Epidermal melanocyte (primary cell): ENCODE measurements at regions not wholly inside any gene's neighbourhood (a gene's known extent, or its start where the extent isn't known, plus 50 kb on each side); places are given as distances from the start of the nearest gene placed in this dataset.
"Not testable (repeated sequence)": the region's sequence is repeated elsewhere in the genome, so short reads cannot be mapped to it uniquely, and the experiment has no call there.

Experiments used
- DNase-seq: peaks from one replicate; pipeline ENCODE4 v3.0.0; 2011; ENCODE audit warnings: low spot score; ENCODE audit not compliant: insufficient read length

DNA sequence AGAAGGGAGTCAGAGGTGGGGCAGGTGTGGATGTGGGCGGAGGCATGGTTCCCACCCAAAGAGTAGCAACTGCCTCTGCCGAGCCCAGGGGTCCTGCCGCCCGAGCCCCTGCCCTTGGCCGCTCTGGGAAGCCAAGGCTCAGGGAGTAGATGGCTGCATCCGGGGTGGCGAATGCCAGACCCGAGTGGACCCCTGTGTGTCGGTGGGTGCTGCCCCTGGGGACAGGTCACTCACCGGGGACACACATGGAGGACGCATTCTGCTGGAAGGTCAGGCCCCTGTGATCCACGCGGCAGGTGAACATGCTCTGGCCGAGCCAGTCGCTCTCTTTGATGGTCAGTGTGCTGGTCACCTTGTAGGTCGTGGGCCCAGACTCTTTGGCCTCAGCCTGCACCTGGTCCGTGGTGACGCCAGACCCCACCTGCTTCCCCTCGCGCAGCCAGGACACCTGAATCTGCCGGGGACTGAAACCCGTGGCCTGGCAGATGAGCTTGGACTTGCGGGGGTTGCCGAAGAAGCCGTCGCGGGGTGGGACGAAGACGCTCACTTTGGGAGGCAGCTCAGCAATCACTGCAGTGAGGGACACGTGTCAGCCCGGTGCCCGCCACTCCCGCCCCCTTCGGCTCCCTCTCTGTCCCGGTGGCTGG lies 329.0 kb downstream of the TMEM121 start:
- DNase-seq = no peak

DNA sequence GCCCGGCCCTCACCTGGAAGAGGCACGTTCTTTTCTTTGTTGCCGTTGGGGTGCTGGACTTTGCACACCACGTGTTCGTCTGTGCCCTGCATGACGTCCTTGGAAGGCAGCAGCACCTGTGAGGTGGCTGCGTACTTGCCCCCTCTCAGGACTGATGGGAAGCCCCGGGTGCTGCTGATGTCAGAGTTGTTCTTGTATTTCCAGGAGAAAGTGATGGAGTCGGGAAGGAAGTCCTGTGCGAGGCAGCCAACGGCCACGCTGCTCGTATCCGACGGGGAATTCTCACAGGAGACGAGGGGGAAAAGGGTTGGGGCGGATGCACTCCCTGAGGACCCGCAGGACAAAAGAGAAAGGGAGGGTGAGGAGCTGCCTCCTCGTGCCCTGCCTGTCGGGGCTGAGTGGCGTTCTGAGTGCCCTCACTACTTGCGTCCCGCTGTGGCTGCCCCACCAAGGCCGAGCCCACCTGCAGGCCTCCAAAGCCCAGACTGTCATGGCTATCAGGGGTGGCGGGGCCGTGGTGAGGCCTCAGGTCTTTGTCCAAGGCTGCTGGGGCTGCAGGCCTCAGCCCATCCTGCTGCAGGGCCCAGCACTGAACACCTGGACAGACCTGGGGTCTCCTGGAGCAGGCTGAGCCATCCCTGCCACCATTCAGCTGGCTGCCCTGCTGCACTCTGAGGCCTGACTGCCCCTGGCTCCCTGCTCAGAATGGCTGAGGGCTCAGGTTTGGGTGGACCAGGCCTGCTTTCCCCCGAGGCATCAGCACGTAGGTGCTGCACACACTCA lies 329.7 kb downstream of the TMEM121 start:
- DNase-seq = no peak

DNA sequence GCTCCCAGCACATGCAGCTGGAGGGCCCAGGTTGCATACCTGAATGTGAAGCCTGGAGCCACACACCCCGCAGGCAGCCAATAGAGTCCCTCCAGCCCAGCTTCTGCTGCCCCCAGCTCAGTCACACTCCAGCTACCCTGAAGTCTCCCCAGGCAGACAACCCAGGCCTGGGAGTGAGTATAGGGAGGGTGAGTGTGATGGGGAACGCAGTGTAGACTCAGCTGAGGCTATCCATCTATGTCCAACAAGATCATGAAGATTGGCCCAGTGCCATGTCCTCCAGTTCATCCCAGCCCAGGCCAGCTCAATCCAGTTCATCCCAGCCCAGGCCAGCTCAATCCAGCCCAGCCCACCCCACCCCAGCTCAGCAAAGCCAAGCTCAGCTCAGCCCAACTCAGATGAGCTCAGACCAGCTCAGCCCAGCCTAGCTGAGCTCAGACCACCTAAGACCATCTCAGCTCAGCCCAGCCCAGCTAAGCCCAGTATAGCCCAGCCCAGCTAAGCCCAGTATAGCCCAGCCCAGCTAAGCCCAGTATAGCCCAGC lies 330.4 kb downstream of the TMEM121 start:
- DNase-seq = no peak

DNA sequence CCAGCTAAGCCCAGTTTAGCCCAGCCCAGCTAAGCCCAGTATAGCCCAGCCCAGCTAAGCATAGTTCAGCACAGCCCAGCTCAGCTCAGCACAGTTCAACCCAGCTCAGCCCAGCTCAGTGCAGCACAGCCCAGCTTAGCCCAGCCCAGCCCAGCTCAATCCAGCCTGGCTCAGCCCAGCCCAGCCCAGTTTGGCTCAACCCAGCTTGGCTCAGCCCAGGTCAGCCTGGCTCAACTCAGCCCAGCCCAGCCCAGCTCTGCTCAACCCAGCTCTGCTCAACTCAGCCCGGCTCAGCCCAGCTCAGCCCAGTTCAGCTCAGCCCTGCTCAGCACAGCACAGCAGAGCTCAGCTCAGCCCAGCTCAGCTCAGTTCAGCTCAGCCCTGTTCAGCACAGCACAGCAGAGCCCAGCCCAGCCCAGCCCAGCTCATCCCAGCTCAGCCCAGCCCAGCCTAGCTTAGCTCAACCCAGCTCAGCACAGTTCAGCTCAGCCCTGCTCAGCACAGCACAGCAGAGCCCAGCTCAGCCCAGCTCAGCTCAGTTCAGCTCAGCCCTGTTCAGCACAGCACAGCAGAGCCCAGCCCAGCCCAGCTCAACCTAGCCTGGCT lies 330.9 kb downstream of the TMEM121 start:
- DNase-seq = no peak

DNA sequence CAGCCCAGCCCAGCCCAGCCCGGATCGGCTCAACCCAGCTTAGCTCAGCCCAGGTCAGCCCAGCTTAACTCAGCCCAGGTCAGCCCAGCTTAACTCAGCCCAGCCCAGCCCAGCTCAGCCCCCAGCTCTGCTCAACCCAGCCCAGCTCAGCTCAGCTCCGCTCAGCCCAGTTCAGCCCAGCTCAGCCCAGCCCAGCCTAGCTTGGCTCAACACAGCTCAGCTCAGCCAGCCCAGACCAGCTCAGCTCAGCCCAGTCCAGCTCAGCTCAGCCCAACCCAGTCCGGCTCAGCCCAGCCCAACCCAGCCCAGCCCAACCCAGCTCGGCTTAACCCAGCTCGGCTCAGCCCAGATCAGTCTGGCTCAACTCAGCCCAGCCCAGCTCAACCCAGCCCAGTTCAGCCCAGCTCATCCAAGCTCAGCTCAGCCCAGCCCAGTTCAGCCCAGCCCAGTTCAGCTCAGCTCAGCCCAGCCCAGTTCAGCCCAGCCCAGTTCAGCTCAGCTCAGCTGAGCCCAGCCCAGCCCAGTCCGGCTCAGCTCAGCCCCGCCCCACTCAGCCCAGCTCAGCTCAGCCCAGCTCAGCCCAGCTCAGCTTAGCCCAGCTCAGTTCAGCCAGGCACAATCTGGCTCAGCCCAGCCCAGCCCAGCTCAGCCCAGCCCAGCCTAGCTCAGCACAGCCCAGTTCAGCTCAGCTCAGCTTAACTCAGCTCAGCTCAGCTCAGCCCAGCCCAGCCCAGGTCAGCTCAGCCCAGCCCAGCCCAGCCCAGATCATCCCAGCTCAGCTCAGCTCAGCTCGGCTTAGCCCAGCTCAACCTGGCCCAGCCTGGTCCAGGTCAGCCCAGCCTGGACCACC lies 331.7 kb downstream of the TMEM121 start:
- DNase-seq = no peak

DNA sequence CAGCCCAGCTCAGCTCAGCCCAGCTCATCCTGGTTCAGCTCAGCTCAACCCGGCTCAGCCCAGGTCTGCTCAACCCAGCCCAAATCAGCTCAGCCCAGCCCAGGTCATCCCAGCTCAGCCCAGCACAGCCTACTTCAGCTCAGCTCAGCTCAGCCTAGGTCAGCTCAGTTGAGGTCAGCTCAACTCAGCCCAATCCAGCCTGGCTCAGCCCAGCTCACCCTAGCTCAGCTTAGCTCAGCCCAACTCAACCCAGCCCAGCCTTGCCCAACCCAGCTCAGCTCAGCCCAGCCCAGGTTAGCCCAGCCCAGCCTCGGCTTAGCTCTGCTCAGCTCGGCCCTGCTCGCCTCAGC lies 332.3 kb downstream of the TMEM121 start:
- no peak for DNase-seq

DNA sequence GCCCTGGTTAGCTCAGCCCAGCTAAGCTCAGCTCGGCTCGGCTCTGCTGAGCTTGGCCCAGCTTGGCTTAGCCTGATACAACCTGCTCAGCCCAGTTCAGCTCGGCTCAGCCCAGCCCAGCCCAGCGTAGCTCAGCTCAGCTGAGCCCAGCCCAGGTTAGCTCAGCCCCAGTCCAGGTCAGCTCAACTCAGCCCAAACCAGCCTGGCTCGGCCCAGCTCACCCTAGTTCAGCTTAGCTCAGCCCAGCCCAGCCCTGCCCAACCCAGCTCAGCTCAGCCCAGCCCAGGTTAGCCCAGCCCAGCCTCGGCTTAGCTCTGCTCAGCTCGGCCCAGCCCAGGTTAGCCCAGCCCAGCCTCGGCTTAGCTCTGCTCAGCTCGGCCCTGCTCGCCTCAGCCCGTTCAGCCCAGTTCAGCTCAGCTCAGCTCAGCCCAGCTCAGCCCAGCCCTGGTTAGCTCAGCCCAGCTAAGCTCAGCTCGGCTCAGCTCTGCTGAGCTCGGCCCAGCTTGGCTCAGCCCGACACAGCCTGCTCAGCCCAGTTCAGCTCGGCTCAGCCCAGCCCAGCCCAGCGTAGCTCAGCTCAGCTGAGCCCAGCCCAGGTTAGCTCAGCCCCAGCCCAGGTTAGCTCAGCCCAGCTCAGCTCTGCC lies 332.8 kb downstream of the TMEM121 start:
- DNase-seq = not testable (repeated sequence)

DNA sequence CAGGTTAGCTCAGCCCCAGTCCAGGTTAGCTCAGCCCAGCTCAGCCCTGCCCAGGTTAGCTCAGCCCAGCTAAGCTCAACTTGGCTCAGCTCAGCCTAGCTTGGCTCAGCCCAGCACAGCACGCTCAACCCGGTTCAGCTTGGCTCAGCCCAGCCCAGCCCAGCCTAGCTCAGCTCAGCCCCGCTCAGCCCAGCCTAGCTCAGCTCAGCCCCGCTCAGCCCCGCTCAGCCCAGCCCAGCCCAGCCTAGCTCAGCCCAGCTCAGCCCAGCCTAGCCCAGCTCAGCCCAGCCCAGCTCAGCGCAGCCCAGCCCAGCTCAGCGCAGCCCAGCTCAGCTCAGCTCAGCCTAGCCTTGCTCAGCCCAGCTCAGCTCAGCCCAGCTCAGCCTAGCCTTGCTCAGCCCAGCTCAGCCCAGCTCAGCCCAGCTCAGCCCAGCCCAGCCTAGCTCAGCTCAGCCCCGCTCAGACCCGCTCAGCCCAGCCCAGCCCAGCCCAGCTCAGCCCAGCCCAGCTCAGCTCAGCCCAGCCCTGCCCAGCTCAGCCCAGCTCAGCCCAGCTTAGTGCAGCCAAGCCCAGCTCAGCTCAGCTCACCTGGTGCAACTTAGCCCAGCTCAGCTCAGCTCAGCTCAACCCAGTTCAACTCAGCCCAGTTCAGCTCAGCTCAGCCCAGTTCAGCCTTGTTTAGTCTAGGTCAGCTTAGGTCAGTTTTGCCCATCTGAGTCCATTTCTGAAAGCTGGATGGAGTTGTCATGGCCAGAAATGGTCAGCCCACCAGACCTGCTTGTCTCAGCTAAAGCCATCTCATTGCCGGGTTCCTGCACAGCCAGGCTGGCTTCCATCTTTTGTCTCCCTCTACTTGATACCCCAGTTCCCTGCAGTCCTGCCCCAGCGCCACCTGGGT lies 333.6 kb downstream of the TMEM121 start:
- DNase-seq = no peak

DNA sequence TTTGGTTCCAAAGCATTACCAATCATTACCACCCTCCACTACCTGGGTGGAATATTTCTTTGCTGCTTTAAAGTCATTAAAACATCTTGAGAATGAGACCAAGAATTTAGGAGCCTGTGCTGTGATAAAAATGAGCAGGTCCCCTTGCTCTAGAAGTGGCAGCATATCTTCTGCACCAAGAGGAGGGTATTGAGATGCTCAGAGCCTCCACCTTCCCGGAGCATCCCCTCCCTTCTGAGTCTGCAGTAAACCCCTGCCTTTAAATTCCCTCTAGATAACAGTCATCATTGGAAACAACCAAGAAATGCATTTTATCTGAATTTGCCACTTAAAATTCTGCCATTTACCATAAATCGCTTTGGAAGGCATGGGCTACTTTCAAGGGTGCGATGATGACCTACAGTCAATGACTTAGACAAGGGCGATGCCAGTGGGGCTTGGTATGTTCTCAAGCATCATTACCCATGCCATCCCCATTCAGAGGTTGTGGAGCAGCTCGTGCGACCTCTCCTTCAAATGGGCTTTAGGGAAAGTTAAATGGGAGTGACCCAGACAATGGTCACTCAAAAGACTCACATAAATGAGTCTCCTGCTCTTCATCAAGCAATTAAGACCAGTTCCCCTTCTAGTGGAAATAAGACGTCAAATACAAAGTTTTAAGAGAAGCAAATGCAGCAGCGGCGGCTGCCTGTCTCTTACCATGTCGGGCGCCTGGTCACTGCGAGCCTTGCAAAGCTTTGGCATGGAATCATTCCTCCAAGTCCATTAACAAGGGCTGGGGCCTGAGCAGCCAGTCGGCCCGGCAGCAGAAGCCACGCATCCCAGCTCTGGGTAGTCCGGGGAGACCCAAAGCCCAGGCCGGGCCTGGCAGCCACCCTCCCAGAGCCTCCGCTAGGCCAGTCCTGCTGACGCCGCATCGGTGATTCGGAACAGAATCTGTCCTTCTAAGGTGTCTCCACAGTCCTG lies 334.5 kb downstream of the TMEM121 start:
- no peak for DNase-seq

DNA sequence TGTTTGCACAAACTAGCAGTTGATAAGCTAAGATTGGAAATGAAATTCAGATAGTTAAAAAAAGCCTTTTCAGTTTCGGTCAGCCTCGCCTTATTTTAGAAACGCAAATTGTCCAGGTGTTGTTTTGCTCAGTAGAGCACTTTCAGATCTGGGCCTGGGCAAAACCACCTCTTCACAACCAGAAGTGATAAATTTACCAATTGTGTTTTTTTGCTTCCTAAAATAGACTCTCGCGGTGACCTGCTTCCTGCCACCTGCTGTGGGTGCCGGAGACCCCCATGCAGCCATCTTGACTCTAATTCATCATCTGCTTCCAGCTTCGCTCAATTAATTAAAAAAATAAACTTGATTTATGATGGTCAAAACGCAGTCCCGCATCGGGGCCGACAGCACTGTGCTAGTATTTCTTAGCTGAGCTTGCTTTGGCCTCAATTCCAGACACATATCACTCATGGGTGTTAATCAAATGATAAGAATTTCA lies 335.6 kb downstream of the TMEM121 start:
- no peak for DNase-seq

DNA sequence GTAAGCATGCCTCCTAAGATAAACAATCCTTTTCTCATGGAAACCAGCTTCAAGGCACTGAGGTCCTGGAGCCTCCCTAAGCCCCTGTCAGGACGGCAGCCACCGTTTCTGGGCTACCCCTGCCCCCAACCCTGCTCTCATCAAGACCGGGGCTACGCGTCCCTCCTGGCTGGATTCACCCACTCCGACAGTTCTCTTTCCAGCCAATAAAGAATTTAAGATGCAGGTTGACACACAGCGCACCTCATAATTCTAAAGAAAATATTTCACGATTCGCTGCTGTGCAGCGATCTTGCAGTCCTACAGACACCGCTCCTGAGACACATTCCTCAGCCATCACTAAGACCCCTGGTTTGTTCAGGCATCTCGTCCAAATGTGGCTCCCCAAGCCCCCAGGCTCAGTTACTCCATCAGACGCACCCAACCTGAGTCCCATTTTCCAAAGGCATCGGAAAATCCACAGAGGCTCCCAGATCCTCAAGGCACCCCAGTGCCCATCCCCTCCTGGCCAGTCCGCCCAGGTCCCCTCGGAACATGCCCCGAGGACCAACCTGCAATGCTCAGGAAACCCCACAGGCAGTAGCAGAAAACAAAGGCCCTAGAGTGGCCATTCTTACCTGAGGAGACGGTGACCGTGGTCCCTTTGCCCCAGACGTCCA lies 336.3 kb downstream of the TMEM121 start:
- DNase-seq = no peak

DNA sequence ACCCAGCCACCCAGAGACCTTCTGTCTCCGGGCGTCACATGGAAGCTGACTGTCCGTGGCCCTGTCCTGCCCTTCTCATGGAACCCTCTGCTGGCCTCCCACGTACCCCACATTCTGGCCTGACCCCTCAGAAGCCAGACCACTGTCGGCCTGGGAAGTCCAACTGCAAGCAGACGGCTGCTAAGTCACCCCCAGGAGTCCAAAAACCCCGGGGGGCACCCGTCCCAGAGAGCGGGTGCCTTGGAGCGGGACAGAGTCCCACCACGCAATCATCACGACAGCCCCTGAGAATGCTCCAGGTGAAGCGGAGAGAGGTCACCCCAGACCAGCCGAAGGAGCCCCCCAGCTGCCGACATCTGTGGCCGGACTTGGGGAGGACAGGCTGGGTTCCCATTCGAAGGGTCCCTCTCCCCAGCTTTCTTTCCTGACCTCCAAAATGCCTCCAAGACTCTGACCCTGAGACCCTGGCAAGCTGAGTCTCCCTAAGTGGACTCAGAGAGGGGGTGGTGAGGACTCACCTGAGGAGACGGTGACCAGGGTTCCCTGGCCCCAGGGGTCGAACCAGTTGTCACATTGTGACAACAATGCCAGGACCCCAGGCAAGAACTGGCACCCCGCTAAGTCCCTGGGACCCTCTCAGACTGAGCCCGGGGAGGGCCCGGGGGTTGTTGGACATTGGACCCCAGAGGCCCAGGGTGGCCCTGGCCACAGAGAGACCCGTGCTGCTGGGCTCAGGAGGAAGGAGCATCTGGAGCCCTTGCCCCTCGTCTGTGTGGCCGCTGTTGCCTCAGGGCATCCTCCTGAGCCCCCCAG lies 337.1 kb downstream of the TMEM121 start:
- DNase-seq = no peak

DNA sequence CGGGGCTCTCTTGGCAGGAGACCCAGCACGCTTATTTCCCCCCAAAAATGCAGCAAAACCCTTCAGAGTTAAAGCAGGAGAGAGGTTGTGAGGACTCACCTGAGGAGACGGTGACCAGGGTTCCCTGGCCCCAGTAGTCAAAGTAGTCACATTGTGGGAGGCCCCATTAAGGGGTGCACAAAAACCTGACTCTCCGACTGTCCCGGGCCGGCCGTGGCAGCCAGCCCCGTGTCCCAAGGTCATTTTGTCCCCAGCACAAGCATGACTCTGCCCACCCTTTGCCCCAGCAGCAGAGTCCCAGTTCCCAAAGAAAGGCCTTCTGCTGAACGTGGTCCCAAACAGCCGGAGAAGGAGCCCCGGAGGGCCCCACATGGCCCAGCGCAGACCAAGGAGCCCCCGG lies 337.7 kb downstream of the TMEM121 start:
- no peak for DNase-seq

DNA sequence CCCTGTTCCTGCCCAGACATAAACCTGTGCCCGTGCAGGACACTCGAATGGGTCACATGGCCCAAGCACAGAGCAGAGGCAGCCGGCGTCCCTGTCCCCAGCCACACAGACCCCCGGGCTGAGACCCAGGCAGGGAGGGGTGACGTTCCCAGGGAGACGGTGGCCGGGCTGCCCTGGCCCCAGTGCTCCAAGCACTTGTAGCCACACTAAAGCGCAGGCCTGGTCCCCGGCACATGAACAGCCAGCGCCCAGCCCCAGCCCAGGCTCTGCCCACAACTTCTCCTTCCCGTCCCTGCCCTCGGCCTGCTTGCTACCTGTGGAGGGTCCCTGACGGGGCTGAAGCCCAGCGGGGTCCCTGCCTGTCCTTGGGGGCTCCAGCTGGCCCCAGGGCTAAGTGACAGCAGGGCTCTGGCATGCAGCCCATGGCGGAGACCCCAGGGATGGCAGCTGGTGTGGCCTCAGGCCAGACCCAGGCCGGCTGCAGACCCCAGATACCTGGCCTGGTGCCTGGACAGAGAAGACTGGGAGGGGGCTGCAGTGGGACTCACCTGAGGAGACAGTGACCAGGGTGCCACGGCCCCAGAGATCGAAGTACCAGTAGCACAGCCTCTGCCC lies 338.4 kb downstream of the TMEM121 start:
- DNase-seq = no peak

DNA sequence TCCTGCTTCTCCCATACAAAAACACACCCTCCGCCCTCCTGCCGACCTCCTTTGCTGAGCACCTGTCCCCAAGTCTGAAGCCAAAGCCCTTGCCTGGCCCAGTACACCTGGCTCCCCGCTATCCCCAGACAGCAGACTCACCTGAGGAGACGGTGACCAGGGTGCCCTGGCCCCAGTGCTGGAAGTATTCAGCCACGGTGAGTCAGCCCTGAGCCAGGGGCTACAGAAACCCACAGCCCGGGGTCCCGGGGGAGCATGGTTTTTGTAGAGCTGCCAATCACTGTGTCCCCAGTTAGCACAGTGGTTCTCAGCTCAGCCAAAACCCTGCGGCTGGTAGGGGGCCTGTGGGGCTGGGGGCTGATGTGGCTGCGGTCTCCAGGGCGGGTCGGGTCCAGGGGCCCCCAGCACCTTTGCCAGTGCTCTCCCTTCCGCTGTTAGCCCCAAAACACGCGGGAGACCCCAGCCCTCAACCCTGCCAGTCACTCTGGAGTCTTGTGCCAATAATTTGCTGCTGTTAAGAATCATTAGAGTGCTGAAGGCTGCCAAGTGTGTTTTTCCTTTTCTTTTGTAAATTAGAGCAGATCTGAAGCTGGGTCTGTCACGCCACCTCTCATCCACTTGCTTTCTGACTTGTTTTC lies 339.0 kb downstream of the TMEM121 start:
- no peak for DNase-seq
